HG03135 (cell line): ENCODE measurements at regions not wholly inside any gene's neighbourhood (a gene's known extent, or its start where the extent isn't known, plus 50 kb on each side); places are given as distances from the start of the nearest gene placed in this dataset.
"Not testable (repeated sequence)": the region's sequence is repeated elsewhere in the genome, so short reads cannot be mapped to it uniquely, and the experiment has no call there.

ENCODE experiments used
- ATAC-seq: cut with Tn5 transposase; IDR thresholded peaks from one replicate; pipeline ENCODE4 v1.9.1; 2021; ENCODE audit warnings: mild to moderate bottlenecking, moderate library complexity; ENCODE audit not compliant: unreplicated experiment

DNA sequence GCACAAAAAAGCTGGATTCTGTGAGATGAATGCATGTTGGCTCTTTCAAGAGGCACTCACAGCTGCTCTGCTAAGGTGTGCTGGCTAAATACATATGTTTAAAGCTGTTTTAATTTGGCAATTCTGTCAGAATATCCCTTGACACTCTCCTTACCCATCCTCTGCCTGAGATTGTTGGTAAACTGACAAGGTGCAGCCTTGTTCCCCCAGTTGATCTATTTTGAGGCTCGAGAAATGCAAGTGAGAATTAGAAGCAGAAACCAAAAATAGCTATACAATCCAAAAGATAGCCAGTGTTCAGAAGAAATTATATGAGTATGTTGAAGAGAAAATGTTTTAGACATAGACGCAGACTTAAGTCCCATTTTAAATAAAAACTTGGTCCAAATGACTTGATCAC lies 971.7 kb upstream of the GYPC start:
- ATAC-seq: no peak

DNA sequence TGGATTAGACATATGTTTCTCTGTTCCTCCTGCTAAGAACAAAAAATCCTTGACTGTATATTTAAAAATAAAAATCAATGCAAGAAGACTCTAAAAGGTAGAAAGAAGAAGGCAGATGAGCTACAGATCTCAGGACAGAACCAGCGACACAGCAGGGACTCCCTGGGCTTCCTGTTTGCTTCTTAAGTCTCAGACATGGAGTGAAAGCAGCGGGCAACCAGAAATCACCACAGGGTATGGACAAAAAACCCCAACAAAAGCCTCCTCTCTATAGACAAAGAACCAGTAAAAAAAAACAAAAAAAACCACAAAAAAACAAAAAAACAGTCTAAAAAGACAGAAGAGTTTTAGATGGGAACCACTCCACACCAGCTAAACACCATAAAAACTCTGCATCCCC lies 971.0 kb upstream of the GYPC start:
- ATAC-seq: no peak

DNA sequence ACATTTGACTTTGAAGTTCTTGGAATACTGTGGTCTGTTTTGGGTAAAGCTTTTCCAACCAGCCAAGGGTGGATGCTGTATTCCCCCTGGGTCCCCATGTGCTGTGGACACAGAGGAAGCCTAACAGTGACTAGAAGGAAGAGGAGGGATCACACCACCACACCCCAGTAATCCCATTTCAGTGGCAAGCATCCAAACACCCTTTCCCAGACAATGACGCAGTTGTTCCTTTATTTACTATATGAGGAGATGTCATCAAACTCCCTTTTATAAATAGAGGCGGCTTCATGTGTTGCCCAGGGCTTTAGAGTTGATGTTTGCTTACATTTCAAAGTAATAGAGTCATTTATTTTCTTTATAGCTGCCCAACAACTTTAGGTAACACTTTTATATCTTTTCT lies 959.4 kb upstream of the GYPC start:
- ATAC-seq: no peak

DNA sequence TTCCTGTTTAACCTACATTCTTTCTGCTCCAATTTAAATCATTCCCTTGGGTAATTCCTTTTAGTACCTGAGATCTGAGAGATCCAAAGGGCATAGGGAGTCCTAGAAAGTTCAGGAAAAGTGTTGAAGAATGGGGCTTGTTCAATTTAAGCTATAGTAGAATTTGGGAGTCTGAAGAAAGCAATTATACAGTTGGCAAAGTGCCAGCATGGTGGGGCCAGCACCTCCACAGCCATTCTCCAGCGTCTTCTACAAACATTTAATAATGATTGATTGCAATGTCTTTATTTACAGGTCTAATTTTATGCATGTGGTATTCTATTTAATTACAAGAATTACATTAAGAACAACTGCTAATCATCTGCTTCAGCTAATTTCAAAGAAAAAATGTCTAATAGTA lies 957.7 kb upstream of the GYPC start:
- ATAC-seq: no peak

DNA sequence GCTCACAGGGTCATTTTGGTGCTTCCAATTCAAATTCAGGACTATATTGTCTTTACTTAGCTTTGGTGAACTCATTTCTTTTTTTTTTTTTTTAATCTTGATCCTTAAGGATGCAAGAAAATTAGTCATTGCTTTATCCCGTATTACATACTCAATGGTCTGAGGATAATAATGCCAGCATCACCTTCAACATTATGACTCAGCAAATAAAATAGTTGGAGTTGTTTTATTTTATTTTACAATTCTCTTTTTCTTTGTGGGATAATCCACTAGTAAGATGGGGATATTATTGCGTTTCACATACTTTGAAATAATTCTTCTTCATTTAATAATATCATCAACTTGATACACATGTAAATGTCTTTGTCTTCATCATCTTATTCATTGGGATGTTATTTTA lies 954.9 kb upstream of the GYPC start:
- no peak for ATAC-seq

DNA sequence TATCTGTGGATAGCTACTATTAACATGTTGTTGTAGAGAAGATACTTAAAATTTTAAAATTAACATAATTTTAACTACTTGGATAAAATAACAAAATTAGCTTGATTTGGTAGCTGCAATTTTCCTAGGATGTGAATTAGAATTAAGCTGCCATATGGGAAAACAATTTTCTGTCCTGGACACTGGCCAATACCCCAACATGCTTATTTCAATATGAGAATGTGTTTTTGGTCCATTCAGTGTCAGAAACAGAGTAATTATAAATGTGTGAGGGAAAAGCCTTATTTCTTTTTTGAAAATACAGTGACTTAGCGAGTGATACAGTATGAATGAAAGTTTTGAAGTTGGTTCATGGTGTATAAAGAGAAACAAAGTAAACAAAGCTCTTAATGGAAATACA lies 948.3 kb upstream of the GYPC start:
- no peak for ATAC-seq

DNA sequence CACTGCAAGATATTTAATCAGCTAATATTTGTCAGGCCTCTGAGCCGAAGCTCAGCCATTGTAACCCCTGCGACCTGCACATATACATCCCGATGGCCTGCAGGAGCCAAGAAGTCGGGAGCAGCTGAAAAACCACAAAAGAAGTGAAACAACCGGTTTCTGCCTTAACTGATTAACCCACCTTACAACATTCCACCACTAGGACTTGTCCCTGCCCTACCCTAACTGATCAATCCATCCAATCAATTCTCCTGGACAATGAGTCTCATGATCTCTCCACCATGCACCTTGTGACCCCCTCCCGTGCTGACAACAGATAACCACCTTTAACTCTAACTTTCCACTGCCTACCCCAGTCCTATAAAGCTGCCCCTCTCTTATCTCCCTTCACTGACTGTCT lies 945.4 kb upstream of the GYPC start:
- no peak for ATAC-seq

DNA sequence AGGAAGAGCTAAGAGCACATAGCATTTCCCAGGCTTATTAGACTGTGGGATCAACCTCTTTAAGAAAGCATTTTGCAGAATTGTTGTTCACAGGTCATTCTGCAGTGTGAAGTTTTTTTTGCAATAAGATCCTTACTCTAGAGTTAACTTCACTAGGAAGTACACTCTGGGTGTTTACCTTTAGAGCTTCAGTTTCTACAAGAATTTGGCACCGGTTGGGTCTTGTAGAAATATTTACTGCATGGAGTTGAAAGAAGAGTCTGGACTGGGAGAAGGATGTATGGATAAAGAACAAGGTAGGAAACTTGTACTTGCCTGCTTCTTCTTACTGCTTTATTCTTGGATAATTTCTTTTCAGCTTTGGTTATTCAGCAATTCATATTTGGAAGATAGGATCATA lies 944.9 kb upstream of the GYPC start:
- ATAC-seq: no peak

DNA sequence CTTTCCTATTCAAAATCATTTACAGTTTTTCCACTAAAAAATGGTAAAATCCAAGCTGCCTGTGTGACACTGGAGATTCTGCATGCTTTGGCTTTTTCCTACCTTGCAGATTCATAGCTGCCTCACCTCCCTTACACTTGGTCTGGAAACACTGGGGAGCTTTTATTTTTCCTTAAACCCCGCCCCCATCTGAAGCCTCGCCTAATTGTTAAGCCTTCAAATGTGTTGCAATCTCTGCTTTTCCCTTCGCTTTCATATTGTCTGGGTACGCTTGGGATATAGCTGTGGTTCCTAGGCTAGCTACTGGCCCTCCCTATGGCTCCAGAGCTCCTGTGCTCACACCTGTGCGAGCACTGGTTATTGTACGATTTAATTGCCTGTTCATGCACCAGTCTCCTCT lies 942.4 kb upstream of the GYPC start:
- no peak for ATAC-seq

DNA sequence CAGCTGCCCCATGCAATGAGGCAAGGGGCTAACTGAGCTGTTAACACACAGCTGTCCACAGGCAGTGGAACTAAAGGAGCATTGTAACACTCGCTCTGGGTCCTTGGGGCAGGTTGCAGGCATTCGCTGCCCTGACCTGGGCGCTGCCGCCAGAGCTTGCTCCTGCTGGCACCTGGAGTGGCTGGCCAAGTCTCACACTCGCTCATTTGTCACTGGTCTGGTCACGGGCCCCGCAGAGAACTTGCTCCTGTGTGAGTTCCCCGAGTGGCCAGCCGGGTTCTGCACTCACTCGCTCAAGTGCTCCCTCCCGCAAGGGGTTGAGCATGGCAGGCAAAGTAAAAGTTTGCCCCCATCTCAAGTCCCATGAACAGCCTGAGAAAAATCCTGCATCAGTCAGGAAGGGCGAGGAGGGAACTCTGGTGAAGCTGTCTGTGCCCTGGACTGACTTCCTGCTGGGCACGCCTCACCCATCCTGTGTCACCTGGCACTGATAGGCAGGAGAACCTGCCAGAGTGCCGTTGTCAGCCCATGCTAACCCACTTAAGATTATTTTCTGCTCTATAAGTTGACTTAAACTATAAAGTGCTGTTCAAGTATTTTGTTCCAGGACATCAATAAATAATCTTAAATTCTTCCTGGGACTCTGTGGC lies 934.8 kb upstream of the GYPC start:
- ATAC-seq: no peak

DNA sequence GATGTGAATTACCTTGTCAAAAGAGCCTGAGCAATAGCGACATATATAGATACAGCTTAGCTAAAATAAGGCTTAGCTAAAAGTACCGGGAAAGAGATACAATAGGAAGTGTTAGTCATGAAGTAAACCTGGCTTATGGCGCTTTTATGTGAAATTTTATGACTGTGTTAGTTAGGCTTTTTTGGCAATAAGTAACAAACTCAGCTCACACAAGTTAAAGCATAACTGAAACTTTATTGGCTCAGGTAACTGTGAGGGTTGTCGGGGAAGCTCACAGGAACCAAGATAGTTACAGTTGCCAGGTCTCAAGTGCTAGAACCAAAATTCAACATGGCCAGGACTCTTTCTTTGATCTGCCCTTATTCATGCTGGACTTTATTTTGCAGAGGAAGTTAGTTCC lies 925.0 kb upstream of the GYPC start:
- ATAC-seq: no peak

DNA sequence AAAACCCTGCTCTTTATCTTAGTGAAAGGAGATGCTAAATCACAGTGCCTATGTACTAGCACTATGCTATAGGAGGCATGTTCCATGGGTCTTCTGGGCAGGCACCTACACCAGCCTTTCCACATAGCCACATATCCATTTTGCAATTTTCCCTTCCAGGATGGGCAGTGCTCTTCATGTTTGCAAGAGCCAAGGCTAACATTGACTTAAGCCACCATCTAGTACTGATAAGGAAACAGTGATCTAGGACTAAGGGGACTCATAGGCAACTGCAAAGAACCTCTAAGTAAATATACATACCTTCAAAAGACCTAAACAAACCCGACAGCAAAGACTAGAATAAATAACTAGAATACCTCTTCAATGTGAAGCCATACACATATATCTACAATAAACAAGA lies 919.7 kb upstream of the GYPC start:
- no peak for ATAC-seq

DNA sequence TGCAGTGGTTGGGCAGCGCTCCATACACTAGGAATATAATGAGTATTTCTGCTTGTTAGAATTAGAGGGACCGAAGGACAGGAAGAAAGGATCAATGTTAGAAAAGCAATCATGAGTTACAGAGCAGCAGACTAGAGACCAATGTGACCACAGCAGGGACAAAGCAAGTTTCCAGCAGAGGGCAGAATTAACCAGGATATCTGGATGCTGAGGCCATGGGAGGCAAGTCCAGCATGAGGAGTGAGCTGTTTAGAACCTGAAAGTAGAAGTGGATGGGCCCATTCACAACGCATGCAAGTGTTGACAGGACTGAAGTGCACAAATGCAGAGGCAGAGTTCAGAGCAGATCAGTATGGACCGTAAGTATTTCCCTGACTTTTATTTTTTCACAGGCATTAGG lies 910.4 kb upstream of the GYPC start:
- ATAC-seq: no peak

DNA sequence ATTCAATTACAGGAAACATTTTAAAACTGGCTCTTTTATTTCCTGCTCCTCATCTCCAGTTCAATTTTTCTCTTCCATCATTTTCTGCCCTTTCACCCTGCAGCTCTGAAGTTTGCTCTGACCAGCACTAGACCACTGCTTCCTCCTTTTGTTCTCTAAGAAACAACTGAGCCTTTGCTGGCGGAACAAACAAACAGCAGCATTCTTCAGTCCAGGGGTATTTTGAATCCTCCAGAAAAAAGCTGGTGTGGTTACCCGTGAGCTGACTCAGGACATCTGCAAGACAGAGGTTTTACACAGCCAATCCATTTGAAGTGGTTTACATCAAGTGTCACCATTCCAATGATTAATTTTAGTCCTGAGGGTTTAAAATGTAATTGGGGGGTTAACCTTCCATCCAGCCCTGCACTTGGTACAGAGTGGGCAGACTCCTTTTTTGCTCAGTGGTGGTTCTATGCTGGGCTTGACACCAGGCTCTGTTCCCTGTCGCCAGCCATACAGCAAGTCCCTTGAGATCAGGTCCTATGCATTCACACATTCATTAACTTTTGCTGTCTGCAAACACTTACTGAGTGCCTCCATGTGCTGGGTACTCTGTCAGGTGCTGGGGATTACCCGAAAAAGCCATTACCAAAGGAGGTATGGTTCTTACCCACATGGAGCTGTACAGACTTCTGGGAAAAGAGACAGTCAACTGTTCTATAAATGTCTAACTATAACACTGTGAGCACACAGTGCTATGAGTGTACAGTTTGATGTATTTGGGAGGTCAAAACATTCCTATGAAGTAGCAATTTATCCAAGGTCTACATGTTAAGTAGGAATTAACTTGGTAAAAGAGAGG lies 909.4 kb upstream of the GYPC start:
- ATAC-seq: no peak

DNA sequence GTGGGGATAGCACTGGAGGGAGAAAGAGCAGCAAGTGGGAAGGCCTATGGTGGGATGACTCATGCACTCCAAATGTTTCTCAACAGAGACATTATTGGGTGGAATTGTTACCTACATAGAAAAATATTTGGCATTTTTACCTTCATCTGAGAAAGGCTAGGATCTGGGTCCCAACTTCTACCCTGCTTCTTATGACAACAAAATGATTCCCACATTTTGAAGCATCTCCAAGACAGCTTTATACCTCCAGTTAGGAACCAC lies 908.9 kb upstream of the GYPC start:
- no peak for ATAC-seq

DNA sequence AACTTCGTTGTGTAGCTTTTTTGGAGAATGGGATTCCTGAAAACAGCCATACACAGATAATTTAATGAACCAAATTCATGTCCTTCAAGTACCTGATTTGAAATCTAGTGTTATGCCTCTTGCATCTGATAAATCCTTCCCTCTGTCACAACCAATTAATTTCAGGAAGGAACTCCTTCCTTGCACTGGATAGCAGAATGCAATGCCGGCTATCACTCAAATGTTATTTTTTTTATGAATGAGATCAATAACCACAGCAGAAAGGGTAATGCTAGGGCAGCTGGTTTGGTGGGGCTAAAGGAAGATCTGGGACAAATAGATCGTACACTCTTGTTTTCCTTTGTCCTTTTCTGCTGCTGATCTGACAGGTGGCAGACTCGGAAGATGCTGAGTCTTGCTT lies 899.5 kb upstream of the GYPC start:
- ATAC-seq: no peak

DNA sequence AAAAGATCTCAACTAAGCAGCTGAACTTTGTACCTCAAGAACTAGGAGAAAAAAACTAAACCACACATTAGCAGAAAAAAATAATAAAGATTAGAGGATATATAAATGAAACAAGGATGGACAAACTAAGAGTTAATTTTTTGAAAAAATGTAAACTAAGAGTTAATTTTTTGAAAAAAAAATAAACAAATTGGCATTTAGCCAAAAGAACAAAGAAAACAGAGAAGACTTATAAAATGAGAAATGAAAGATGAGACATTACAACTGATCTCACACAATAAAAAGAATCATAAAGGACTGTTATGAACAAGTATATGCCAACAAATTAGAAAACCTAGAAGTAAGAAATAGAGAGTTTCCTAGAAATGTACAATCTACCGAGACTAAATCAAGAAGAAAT lies 859.2 kb upstream of the GYPC start:
- ATAC-seq: no peak

DNA sequence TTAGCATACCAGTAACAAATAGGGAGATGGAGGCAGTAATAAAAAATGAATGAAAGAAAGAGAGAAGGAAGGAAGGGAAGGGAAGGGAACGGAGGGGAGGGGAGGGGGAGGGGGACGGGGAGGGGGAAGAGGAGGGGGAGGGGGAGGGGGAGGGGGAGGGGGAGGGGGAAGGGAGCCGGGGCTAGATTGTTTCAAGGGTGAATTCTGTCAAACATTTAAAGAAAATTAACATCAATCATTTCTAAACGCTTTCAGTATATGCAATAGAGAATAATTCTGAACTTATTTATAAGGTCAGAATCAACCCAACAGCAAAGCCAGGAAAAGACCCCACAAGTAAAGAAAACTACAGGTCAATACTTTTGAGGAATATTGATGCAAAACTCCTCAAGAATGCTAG lies 858.8 kb upstream of the GYPC start:
- no peak for ATAC-seq

DNA sequence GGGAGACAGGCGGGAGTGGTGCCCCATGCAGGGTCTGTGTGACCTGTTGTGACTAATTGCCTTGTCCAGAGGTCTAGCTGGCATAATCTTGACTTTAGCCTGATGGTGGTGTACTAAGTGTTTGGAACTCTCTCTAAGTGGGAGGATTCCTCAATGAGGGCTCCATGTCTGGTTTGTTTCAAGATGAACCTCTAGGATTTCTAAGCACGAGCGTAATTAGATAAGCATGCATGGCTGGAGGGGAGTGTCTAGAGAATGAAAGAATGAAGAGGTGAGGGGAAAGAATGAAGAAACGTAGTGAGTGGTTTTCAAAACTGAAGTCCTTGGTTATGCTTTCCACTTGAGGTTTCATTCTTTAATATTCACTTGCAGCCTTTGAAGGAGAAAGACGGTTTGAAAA lies 833.2 kb upstream of the GYPC start:
- no peak for ATAC-seq

DNA sequence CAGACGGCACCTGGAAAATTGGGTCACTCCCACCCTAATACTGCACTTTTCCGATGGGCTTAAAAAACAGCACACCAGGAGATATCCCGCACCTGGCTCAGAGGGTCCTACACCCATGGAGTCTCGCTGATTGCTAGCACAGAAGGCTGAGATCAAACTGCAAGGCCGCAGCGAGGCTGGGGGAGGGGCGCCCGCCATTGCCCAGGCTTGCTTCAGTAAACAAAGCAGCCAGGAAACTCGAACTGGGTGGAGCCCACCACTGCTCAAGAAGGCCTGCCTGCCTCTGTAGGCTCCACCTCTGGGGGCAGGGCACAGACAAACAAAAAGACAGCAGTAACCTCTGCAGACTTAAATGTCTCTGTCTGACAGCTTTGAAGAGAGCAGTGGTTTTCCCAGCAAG lies 830.2 kb upstream of the GYPC start:
- not testable (repeated sequence) for ATAC-seq

DNA sequence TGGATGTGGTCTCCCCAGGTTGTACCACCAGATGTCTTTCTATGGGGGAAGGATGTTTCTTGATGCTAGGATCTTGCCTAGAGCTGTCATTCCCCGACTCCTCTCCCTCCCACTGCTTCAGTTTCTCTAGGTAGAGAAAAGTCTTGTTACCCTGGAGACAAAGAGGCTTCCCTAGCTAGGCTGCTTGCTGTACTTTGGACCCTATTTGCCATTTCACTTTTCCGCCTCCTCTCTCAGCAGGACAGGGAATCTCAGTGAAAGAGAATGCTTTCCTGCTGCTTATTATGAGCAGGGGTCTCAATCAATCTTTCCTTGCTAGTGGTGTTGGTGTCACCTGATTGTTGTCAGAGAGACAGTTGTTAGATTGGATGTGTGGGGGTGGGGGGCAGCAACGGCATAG lies 818.8 kb upstream of the GYPC start:
- no peak for ATAC-seq

DNA sequence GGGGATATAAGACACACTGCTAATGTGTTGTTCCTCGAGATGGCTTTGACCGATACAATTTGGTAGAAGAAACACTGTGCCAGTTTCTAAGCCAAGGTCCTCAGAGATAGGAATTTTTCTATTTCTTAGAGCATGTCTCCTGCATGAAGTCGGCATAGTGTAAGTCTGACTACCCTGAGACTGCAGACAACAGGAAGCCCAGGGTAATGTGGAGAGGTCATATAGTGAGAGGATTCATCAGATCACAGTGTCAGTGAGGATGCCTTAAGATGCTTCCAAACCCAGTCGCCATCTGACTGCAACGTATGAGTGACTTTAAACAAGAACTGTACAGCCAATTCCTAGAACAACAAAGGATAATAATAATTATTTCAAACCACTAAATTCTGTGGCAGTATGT lies 818.3 kb upstream of the GYPC start:
- ATAC-seq: no peak

DNA sequence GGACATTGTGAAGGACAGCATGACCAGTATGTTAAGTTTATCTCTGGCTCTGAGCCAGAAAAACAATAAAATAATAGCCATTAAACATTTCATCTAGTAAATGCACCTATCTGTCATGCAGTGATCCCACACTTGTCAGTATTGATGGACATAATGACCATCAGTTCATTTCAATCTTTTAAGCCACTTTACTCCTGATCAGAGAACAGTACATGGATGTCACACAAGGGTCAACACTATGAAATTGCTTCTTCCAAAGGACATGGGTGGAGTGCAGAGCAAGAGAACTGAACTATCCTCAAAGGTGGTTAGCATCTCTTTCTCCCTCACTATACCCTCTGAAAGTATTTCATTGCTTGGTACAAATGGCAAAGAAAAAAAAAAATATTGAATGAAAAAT lies 816.0 kb upstream of the GYPC start:
- no peak for ATAC-seq
